HG03103 (cell line): ENCODE measurements at regions not wholly inside any gene's neighbourhood (a gene's known extent, or its start where the extent isn't known, plus 50 kb on each side); places are given as distances from the start of the nearest gene placed in this dataset.

ENCODE experiments used
- ATAC-seq: cut with Tn5 transposase; IDR thresholded peaks from one replicate; pipeline ENCODE4 v1.9.1; 2021; ENCODE audit warnings: low read depth; ENCODE audit not compliant: unreplicated experiment

DNA sequence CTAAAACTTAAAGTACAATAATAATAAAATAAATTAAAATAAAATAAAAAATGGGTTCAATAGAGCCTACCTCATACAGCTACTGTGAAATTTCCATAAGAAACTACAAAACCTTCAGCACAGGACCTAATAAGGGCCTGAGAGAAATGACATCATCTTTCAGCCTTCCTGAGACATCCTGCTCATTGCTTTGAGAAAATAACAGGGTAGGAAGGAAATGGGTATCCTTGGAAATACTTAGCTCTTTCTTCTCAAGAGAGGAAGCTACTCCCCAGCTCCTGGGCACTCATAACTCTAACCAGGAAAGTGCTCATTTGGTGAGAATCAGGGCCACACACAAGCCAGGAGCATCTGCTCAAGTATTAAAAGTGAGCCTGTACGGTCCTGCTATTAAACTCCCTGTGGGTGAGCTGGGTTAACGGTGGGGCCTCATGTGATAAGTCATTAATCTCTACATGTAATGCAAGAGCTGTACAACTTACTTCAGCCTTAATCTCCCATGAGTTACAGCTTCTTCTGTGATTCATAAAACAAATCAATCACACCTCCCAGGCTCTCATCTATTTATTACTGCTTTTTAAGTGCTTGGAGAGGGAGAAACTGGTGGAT is 141.4 kb downstream of the MAFB start:
- ATAC-seq = no peak

DNA sequence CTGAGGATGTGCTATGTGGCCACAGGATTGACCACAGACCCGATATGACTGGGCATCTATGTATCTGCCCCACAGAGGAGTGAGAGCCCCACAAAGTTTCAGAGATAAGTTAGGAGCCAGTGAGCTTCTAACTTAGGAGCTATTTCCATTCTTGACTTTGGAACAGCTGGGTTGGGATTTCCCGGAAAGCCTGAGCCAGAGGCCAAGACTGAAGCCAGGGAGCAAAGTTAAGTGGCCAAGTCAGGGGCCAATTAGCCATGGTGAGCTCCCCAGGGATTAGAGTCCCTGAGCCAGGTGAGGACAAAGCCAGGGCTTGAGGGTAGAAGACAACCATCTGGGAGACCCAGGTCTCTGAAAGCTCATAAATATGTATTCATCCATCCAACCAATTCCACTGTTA is 143.6 kb downstream of the MAFB start:
- ATAC-seq = no peak

DNA sequence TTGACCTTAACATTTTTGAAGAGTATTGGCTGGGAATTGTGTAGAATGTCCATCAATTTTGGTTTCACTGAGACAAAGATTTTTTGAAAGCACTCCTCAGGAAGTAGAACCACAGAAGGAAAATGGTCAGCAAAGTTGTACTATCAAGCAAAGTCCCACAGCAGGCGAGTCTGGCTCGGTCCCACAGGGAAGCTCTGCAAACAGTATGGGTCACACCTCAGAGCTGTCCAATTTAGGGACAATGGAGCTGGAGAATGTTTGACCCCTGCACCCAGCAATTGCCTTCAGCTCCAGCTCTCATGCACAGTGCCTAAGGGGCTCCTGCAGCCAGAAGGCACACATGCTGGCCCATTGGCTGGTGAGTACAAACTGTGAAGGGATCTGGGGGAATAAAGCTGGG is 147.0 kb downstream of the MAFB start:
- no peak for ATAC-seq

DNA sequence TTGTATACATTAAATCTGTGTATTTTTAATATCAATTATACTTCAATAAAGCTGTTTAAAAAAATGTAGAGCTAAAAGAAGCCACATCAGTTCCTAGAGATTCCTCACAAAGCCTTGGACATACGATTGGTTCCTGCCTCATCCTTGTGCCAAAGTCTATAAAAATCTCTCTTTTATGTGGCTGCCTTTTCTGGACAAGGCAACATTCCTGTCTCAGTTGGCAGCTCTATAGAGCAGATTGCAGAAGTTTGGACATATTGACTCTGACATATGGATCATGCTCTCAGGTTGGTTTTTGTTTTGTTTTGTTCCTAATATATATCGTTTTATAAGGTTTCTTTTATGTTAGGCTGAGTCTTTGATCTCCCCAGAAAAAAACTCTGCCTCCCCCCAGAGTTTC is 148.9 kb downstream of the MAFB start:
- no peak for ATAC-seq

DNA sequence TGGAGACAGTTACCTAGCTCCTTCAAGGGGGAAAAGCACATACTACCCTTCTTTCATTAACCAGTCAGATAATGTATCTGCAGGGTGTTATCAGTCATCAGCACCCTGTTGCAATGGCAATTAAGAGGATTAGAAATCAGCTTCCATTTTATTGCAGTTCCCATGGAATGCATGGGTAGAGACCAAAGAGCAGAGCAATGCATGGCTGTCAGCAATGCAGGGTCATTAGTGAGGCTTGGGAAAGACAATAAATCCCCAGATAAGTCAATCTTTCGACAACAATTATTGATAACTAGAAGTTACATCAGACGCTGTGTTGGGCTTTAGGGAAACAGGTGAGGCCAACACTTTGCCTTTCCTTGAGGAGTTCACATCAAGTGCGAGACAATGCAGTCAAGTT is 150.9 kb downstream of the MAFB start:
- no peak for ATAC-seq

DNA sequence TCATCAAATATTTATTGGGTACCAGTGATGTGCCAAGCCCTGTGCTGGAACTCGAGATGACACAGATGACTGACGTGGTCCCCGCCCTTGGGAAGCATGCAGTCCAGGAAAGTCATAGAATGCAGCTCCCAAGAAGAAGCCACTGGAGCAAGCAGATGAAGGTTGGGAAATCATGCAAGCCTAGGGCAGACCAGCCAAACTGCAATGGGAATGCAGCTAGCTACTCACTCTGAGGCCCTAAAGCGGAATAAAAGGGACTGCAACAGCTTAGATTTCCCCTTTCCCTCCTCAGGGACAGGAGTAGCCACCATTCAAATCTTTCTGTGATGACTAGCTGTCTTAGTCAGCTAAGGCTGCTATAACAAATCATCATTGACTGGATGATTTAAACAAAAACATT is 152.2 kb downstream of the MAFB start:
- ATAC-seq = no peak

DNA sequence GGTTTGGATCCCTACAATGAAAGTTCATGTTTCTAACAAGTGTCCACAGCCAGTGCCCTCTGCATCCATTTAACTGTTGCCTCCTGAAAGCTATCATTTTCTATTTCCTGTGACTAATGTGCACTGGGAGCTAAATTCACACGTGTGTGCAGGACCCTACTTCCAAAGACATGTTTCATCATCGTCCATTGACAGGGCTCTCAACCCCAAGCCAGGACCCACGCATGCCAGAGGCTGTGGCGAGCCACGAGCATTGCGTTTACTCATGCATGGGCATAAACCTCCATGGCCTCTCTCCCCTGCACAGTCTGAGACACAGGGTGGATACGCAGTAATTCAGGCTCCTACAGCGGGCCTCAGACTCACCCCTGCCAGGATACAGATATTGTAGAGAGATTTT is 153.2 kb downstream of the MAFB start:
- no peak for ATAC-seq

DNA sequence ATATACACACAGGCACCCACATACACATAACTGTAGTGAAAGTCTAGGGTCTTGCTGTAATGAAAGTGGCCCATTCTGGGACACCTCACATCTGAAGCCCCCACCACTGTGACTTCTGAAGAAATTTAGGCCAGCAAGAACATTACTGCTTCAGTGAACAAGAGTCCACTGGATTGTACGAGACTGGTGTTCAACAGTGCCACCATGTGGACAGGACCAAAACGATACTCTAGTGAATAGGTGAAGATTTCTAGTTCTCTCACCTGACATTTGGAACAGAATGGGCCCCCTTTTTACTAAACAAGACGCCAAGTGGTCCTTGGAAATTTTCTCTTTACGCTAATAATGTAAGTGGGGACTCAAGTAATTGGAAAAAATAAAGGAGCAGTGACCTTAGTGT is 156.9 kb downstream of the MAFB start:
- ATAC-seq = no peak

DNA sequence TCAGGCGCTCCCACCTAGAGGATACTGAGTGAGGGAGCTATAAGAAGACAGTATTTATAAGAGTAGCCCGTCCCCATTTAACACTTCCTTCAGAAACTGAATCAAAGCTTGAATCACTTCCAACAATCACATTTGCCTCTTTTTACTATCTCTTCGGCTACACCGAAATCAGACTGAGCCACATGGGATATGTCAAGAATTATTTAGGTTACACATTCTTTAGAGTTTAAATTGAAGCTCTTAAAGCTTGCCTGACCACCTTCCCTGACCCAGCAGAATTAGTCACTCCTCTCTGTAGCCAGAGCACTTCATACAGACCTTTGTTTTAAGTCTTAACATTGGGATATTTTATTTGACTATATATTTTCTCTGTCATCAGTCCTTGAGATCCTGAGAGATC is 163.7 kb downstream of the MAFB start:
- no peak for ATAC-seq

DNA sequence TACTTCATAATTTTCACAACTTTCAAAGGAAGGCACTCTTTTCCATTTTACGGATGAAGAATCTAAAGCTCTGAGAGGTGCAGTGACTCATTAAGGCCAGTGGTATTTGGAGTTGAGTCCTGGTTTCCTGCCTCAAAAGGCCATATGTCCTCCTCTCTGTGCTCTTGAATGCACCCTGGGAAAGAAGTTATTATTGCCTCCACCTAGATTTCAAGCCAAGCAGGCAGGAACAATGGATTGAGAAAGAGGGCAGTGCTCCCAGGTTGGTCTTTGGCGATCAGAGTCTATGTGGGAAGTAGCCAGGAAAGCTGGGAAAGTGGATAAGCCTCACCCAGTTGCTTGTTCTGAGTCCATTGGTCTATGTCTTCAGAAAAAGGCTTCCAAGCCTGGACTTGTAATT is 165.0 kb downstream of the MAFB start:
- no peak for ATAC-seq

DNA sequence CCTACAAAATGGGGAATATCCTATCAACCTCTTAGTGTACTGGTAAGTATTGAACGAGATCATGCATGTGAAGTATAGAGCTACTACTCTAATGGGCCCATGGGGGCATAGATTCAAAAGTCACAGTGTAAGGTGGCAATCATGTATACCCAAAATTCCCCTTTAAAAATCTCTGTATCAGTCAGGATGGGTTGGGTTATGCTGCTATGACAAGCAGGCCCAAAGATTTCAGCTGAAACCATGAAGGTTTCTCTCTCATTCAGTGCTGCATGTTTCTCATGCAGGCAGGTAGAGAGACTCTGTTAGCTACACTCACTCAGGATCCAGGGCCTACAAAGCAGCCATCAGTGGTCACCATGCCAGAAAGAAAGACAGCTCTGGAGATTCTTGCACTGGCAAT is 166.6 kb downstream of the MAFB start:
- no peak for ATAC-seq

DNA sequence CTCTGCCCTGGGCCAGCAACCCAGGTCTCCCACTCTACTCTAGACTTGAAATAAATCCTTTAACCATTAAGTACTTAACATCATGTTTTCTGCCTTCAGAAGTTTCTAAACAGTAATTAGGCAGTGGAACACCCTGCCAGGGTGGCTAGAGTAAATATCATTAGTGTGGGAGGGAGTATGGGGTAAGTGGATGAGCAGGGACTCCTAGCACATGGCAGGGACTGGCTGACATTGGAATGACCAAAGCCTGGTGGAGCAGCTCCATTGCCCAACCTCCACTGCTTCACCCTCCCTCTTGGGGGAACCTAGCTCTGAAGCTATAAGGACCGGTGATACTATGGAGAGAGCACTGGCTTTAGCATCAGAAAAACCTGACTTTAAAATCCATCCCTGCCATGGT is 167.1 kb downstream of the MAFB start:
- ATAC-seq = no peak

DNA sequence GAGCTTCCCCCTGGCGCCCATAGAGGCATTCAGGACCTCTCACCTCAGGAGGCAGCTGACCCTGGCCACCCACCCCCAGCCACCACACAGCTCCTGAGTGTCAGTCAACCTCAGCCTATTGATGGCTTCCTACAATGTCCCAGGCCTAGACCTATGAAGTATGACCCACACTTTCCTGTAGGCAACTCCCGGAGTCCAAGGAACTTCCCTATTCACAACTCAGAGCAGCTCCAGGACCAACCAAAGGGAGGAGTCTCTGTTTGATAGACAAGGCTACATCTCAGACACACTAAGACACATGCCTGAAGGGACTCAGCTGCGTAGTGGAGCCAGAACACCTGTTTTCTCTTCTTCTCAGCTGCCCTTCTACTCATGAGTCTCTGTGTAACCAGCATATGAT is 169.1 kb downstream of the MAFB start:
- no peak for ATAC-seq

DNA sequence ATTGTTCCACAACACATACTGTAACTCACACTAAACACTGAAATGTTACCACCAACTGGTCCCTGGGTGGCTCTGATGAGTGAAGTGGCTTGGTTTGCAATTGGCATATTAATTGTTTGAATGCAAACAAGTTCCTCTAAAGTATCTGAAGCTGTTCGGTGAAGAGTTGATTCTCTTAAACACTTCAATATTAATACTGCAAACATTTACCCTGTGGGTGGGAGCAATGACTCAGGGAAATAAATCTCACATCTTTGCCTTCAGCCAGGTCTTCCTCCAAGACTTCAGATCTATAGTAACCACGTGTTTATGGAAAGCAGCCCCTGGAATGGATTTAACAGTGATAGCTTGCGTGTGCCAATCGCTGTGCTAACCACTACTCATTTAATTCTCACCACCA is 176.0 kb downstream of the MAFB start:
- ATAC-seq = no peak

DNA sequence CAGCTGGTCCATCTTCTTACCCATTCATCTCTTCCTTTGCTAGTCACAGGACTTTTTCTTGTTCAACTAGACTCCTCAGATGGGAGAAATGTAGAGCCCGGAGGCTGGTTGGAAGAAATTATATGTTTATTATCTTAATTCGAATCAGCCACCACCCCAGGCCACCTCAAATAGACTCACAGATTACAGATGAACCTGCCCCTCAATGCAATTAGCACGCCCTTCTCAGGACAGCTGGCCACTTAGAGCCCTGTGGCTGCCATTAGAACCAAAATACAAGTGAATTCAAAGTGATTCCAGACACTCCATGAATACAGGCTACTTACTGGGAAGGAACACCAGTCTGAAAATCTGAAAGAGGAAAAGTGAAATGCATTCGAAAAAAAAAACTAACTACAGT is 176.4 kb downstream of the MAFB start:
- ATAC-seq = no peak

DNA sequence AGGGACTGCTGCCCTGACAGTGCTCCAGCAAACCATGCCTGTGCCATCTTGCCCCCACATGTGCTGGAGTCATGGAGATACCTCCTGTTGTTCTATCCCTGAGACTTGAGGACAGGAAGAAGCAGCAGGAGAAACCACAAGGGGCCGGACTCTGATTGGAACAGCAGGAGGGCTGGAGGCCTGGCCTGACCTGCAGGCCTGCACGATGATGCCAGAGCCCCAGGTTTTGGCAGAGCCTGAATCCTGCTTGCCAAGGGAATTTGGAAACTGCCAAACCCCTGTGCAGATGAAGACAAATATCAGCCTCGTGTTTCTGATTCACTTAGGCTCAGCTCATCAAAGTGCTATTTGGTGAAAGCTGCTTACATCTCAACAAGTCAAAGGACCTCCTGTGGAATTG is 177.6 kb downstream of the MAFB start:
- no peak for ATAC-seq

DNA sequence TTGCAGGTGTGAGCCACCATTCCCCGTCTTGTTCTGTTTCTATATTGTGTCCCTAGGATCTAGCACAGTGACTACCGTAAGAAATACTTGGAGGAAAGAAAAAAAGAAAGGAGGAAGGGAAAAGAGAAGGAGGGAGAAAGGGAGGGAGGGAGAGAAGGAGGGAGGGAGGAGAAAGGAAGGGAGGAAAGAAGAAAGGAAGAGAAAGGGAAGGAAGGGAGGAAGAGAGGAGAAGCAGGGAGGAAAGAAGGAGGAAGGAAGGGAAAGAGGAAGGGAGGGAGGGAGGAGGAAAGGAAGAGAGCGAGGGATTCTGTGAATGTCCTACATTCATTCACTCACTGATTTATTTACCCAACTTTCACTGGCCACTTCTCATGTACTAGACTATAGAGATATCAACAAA is 178.4 kb downstream of the MAFB start:
- ATAC-seq = no peak

DNA sequence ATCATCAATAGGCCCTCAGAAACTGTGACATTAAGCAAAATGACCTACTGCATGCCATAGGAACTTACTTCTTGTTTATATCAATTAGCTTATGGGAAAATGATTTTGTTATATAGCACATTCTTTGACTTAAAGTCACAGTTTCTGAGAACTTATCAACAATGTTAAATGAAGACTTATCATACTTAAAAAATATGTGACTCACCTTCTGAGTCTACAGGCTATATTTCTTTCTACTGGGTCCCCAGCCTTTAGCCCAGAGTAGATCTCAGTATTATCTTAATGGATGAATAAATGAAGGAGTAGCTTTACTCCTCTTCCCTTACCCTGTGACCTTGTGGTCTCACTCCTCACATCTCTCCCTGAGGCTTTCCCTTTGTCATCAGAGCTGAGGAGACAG is 180.2 kb downstream of the MAFB start:
- no peak for ATAC-seq

DNA sequence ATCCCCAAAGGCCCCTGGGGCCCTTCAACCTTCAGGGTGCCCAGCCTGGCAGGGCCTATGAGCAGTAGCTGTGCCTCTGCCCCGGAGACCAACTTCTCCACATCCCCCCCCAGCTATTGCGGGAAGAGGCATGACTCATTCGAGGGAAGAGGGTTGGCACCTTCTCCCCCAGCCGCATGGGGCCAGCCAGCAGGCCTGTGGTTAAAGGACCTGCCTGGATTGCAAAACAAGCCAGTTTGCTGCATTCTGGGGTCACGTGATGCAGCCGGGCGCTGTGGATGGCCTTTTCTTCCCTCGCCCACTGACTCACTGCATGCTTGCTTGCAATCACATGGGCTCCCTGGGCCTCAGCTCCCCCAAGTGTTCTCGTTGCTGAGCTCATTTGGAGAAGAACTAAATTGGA is 182.5 kb downstream of the MAFB start:
- ATAC-seq = no peak

DNA sequence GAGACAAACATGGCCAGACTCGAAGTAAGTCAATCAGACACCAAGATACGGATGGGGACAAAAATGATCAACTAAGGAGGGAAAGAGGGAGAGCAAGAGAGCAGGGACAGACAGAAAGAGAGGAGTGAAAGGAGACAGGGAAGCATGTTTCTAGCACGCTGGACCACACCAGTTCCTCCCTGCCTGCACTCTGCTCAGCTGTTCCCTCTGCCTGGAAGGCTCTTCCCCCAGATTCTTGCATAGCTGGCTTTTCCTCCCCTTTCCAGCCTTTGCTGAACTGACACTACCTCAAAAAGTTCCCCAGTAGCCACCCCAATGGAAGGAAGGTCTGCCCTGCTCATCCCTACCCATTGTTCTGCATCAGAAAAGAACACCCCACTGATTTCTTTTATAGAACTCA is 185.9 kb downstream of the MAFB start:
- no peak for ATAC-seq

DNA sequence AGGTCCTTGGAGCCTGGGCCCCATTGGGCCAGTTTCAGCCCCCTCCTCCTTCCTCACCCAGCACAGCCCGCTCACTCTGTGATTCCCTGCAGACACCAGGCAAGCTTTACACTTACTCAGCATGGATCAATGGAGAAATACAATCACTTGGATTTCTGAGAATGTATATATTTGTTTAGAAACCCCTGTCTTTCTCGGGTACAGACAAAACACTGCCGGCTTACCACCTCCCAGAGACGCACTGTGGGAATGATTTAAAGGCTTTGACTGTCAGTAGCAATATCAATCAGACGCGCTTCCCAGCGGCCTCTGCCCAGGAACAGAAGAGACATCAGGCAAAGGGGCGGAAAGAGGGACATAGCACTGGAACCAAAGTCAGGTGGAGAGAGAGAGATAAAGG is 186.5 kb downstream of the MAFB start:
- no peak for ATAC-seq

DNA sequence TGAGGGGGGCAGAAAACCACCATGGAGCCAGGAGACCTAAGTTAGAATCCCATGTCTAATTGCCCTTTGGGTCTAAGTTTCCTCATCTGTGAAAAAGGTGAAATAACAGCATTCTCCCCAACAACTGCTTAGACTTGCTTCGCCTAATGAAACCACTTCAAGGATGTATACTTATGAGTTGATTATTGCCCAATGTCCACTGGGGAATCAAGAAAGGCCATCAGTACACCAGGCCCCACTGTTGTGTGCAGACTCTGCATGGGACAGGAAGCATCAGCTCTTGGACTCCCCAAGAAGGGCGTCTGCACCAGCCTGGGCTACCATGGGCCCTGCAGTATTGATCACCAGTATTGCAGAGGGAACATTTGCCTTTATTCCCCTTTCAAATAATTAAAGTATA is 189.6 kb downstream of the MAFB start:
- no peak for ATAC-seq

DNA sequence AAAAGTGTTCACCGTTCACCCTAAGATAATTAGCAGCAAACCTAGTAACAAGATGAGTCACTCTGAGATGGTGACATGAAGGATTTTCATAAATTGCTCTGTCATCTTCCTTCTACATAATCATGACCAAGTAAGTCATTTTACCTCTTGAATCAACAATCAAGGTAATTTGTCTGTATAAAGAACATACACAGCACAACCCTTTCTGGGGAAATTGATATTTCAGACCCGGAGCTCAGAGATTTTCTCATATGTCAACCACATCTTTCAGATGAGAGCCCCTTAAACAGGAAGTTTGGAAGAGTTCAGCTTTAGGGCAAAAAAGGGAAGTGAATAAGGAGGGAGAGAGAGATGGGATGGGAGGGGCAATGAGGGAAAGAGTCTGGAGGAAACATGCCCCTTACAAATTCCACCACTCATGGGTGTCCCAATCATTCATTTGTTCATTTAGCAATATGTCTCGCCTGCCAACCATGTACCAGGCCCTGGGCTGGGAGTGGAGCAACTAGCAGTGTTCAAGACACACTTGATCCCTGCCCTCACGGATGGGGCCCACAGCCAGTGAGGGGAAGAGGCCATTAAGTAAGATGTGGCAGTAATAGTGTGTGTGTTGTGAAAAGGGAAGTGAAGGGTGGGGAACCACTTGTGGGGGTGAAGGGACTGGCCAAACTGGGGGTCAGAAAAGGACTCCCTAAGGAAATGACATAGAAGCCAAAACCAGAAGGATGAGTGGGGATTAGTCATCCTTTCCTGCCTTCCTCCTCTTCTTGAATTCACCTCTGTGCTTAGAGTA is 190.9 kb downstream of the MAFB start:
- ATAC-seq = no peak
